Astrocyte (in vitro differentiated cells and primary cell): ENCODE measurements at regions not wholly inside any gene's neighbourhood (a gene's known extent, or its start where the extent isn't known, plus 50 kb on each side); places are given as distances from the start of the nearest gene placed in this dataset.

Source experiments
- DNase-seq: peaks from one replicate; pipeline ENCODE4 v3.0.0-alpha.2; 2010; ENCODE audit warnings: low read depth
- FAIRE-seq: peaks from 2 replicates; lab custom pipeline; 2011; peaks lifted over from hg19 to GRCh38; lab: Jason Lieb, UNC
- H2AFZ ChIP-seq: 2 replicates; pipeline ENCODE4 v1.6.0; 2012; ENCODE audit warnings: low read depth, low read length, inconsistent platforms
- H3K27ac ChIP-seq: 2 replicates; pipeline ENCODE4 v1.5.1; 2011; ENCODE audit warnings: low read depth, low read length, inconsistent platforms
- H3K27me3 ChIP-seq: 2 replicates; pipeline ENCODE4 v1.6.0; 2011; ENCODE audit warnings: low read length, inconsistent platforms; ENCODE audit not compliant: insufficient read depth
- H3K36me3 ChIP-seq: 2 replicates; pipeline ENCODE4 v1.5.1; 2011; ENCODE audit warnings: low read length, inconsistent platforms; ENCODE audit not compliant: insufficient read depth
- H3K4me1 ChIP-seq: 2 replicates; pipeline ENCODE4 v1.5.1; 2011; ENCODE audit warnings: low read length, inconsistent platforms; ENCODE audit not compliant: insufficient read depth
- H3K4me2 ChIP-seq: 2 replicates; pipeline ENCODE4 v1.6.0; 2012; ENCODE audit warnings: low read length, inconsistent platforms
- H3K4me3 ChIP-seq: 2 replicates; pipeline ENCODE4 v1.5.1; 2011; ENCODE audit warnings: low read depth, mild to moderate bottlenecking, low read length, inconsistent platforms; ENCODE audit not compliant: insufficient read depth
- H3K79me2 ChIP-seq: 2 replicates; pipeline ENCODE4 v1.6.0; 2012; ENCODE audit warnings: mild to moderate bottlenecking, low read length, inconsistent platforms; ENCODE audit not compliant: insufficient read depth
- H3K9ac ChIP-seq: 2 replicates; pipeline ENCODE4 v1.6.0; 2012; ENCODE audit warnings: mild to moderate bottlenecking, low read length, inconsistent platforms
- H3K9me3 ChIP-seq: 2 replicates; pipeline ENCODE4 v1.5.1; 2012; ENCODE audit warnings: low read depth, mild to moderate bottlenecking, low read length, inconsistent platforms; ENCODE audit not compliant: insufficient read depth
- H4K20me1 ChIP-seq: 2 replicates; pipeline ENCODE4 v1.6.0; 2012; ENCODE audit warnings: low read length, inconsistent platforms; ENCODE audit not compliant: insufficient read depth
- H3K27ac Mint-ChIP-seq: one replicate; pipeline ENCODE4 v1.8.0; 2021; ENCODE audit warnings: mild to moderate bottlenecking, mixed read lengths; ENCODE audit not compliant: unreplicated experiment
- H3K27me3 Mint-ChIP-seq: one replicate; pipeline ENCODE4 v1.8.0; 2021; ENCODE audit warnings: low read depth, mixed read lengths; ENCODE audit not compliant: unreplicated experiment
- H3K36me3 Mint-ChIP-seq: one replicate; pipeline ENCODE4 v1.8.0; 2021; ENCODE audit warnings: low read depth, mixed read lengths; ENCODE audit not compliant: unreplicated experiment
- H3K4me1 Mint-ChIP-seq: one replicate; pipeline ENCODE4 v1.8.0; 2021; ENCODE audit warnings: low read depth, mixed read lengths; ENCODE audit not compliant: unreplicated experiment
- H3K4me3 Mint-ChIP-seq: one replicate; pipeline ENCODE4 v1.8.0; 2021; ENCODE audit warnings: mild to moderate bottlenecking, moderate library complexity, mixed read lengths; ENCODE audit not compliant: unreplicated experiment
- H3K9me3 Mint-ChIP-seq: one replicate; pipeline ENCODE4 v1.8.0; 2021; ENCODE audit warnings: mild to moderate bottlenecking, mixed read lengths; ENCODE audit not compliant: unreplicated experiment
- CTCF ChIP-seq: IDR thresholded peaks from 2 replicates; pipeline ENCODE4 v1.5.1; 2011; ENCODE audit warnings: low read depth, mild to moderate bottlenecking, inconsistent platforms, low read length, moderate library complexity; ENCODE audit not compliant: insufficient read depth
- EZH2 ChIP-seq: IDR thresholded peaks from 2 replicates; pipeline ENCODE4 v1.6.1; 2012; ENCODE audit warnings: mild to moderate bottlenecking, low read length, inconsistent platforms; ENCODE audit not compliant: insufficient read depth

- Histone ChIP-seq H3K27me3 (no peaks in the 10 kb centered on the region), H2AFZ (no peak overlapping the region), H3K4me3 (no peak overlapping the region), H4K20me1 (no peaks in the 10 kb centered on the region), H3K79me2 (no peaks in the 10 kb centered on the region), H3K36me3 (no peaks in the 10 kb centered on the region), H3K4me1 (no peaks in the 10 kb centered on the region), H3K9ac (no peak overlapping the region), H3K9me3 (no peaks in the 10 kb centered on the region), H3K27ac (no peak overlapping the region), H3K4me2 (no peak overlapping the region)
- TF ChIP-seq EZH2 (no peak), CTCF (no peak)
- DNase-seq (no peak), FAIRE-seq (no peak)
- H3K4me3 Mint-ChIP-seq, result no peak overlapping the region
- no peaks in the 10 kb centered on the region for H3K36me3 Mint-ChIP-seq
- peaks cover 4% of the 10 kb centered on the region for H3K4me1 Mint-ChIP-seq
- H3K9me3 Mint-ChIP-seq, result no peaks in the 10 kb centered on the region
- H3K27me3 Mint-ChIP-seq, result no peaks in the 10 kb centered on the region
- no peak overlapping the region for H3K27ac Mint-ChIP-seq
These were observed 99.4 kb upstream of the STX18 start for GRCh38 chr4:4641254-4641653.

- H3K4me2 ChIP-seq, result no peak overlapping the region
These were observed 98.8 kb upstream of the STX18 start for GRCh38 chr4:4640692-4641091.

GRCh38 chr4:4639370-4639769 is 97.5 kb upstream of the STX18 start:
- no peak for DNase-seq
- no peak for FAIRE-seq
- Mint-ChIP-seq H3K4me1 (peaks cover 4% of the 10 kb centered on the region), H3K27me3 (no peaks in the 10 kb centered on the region), H3K36me3 (no peaks in the 10 kb centered on the region), H3K27ac (no peak overlapping the region), H3K9me3 (no peaks in the 10 kb centered on the region), H3K4me3 (no peak overlapping the region)
- Histone ChIP-seq H3K79me2 (no peaks in the 10 kb centered on the region), H3K9ac (no peak overlapping the region), H3K36me3 (no peaks in the 10 kb centered on the region), H3K4me3 (no peak overlapping the region), H3K4me1 (no peaks in the 10 kb centered on the region), H3K27me3 (no peaks in the 10 kb centered on the region), H2AFZ (no peak overlapping the region), H3K27ac (no peak overlapping the region), H3K9me3 (no peaks in the 10 kb centered on the region), H3K4me2 (no peak overlapping the region), H4K20me1 (no peaks in the 10 kb centered on the region)
- TF ChIP-seq EZH2, result no peak
- TF ChIP-seq CTCF, result no peak

More at GRCh38 chr4:4640692-4641091, 98.8 kb upstream of the STX18 start:
- H3K9me3 ChIP-seq, result no peaks in the 10 kb centered on the region
- H3K4me3 ChIP-seq, result no peak overlapping the region
- H3K27me3 ChIP-seq, result no peaks in the 10 kb centered on the region
- Mint-ChIP-seq H3K4me1 (peaks cover 4% of the 10 kb centered on the region), H3K4me3 (no peak overlapping the region), H3K9me3 (no peaks in the 10 kb centered on the region), H3K27ac (no peak overlapping the region), H3K27me3 (no peaks in the 10 kb centered on the region), H3K36me3 (no peaks in the 10 kb centered on the region)
- no peak for DNase-seq
- H4K20me1 ChIP-seq, result no peaks in the 10 kb centered on the region
- H3K4me1 ChIP-seq, result no peaks in the 10 kb centered on the region
- H2AFZ ChIP-seq, result no peak overlapping the region
- H3K9ac ChIP-seq, result no peak overlapping the region
- no peaks in the 10 kb centered on the region for H3K36me3 ChIP-seq
- TF ChIP-seq EZH2, result no peak
- no peak overlapping the region for H3K27ac ChIP-seq
- H3K79me2 ChIP-seq, result no peaks in the 10 kb centered on the region
- no peak for FAIRE-seq
